ENCODE measurements at regions not wholly inside any gene's neighbourhood (a gene's known extent, or its start where the extent isn't known, plus 50 kb on each side); places are given as distances from the start of the nearest gene placed in this dataset.
A peak's percentile ranks its signal among the peaks of the same experiment; 100 is the strongest.

DNA sequence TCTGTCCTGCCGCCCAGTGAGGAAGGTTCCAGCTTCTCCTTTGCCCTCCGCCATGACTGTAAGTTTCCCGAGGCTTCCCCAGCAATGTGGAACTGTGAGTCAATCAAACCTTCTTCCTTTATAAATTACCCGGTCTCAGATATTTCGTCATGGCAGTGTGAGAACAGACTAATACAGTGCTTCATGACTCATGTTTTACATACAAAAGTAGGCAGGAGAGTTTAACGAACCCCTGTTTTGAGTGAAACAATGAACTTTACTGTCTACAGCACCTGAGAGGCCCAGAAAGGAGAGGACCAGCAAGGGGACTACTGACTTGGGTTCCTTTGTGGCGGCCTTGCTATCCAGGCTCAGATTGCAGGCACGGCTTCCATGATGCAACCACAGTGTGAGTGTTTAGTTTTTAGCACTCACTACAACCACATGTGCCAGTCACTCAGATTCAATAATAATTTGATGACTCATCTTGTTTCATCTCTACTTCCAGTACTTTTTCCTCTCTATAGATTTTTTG is 139.1 kb upstream of the CLINT1 start:
- TF ChIP-seq EP300 (IDR thresholded peaks at IDR 0.05): no peak
- TF ChIP-seq POLR2AphosphoS5 (IDR thresholded peaks at IDR 0.05): no peak
- TF ChIP-seq POLR2A (IDR thresholded peaks at IDR 0.05; ENCODE audit: low read depth): no peak
- TF ChIP-seq, protein P1, sequence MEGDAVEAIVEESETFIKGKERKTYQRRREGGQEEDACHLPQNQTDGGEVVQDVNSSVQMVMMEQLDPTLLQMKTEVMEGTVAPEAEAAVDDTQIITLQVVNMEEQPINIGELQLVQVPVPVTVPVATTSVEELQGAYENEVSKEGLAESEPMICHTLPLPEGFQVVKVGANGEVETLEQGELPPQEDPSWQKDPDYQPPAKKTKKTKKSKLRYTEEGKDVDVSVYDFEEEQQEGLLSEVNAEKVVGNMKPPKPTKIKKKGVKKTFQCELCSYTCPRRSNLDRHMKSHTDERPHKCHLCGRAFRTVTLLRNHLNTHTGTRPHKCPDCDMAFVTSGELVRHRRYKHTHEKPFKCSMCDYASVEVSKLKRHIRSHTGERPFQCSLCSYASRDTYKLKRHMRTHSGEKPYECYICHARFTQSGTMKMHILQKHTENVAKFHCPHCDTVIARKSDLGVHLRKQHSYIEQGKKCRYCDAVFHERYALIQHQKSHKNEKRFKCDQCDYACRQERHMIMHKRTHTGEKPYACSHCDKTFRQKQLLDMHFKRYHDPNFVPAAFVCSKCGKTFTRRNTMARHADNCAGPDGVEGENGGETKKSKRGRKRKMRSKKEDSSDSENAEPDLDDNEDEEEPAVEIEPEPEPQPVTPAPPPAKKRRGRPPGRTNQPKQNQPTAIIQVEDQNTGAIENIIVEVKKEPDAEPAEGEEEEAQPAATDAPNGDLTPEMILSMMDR (IDR thresholded peaks at IDR 0.05): no peak
- Histone ChIP-seq H3K4me3 (no peak overlapping the region), H3K36me3 (no peaks in the 10 kb centered on the region), H3K9me3 (no peaks in the 10 kb centered on the region), H3K4me1 (peaks cover 3 to 19% (median 9%) of the 10 kb centered on the region in 4 donors), H3K27ac (replicated peaks in 1 of 4) (no peak overlapping the region), H3K27me3 (no peaks in the 10 kb centered on the region)
- no peak for DNase-seq (ENCODE audit: extremely low spot score)
- WGBS: 88% methylated on average over 8 of the region's 8 CpGs
- intact Hi-C loops (cut with DNase I): loop anchor here (5.0 kb wide), 1 partner anchor 236 kb away; no protein-coding TSS in a partner anchor

DNA sequence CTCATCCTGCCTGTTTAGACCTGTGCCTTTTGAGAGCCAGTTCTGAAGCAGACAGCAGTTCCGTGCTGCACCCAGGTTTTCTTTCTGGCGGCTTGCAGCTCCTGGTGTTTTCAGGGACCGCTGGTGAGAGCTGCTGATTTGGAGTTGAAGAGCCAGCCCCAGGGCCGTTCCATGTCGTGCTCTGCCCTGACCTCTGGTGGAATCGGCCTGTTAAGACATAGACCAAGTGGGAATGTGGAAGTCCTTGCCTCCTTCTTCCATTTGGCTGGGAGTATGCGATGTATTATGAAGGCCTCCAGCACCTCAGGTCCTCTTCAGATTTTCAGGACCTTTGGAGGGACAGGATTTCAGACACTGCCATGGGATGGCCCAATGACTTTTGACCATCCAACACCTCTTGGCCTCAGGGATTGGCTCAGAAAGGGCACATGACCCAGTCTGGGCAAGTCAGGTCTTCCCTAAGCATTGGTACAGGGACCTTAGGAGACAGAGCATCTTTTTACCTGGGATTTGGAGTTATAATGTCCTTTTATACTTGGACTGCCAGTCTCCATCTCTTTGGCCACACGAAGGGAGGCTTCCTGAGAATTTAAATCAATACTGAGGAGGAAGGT is 136.1 kb upstream of the CLINT1 start:
- Histone ChIP-seq H3K4me3 (no peak overlapping the region), H3K27me3 (no peaks in the 10 kb centered on the region), H3K27ac (replicated peaks in 1 of 4) (no peak overlapping the region), H3K9me3 (no peaks in the 10 kb centered on the region), H3K4me1 (peaks cover 3 to 21% (median 9%) of the 10 kb centered on the region in 4 donors), H3K36me3 (no peaks in the 10 kb centered on the region)
- no peak for DNase-seq (ENCODE audit: extremely low spot score)
- 18% methylated on average over 7 of the region's 8 CpGs for WGBS
- intact Hi-C loops (cut with DNase I): loop anchor here (2.0 to 5.0 kb wide), 3 partner anchors 138 to 233 kb away; partner anchors contain the start of gene CLINT1
- TF ChIP-seq EP300 (IDR thresholded peaks at IDR 0.05): no peak
- TF ChIP-seq POLR2A (IDR thresholded peaks at IDR 0.05; ENCODE audit: low read depth): no peak
- peak in 1 of 2 donors; percentile 34 for TF ChIP-seq POLR2AphosphoS5 (IDR thresholded peaks at IDR 0.05)
- TF ChIP-seq, protein P1 (IDR thresholded peaks at IDR 0.05): peak; percentile 81 to 84 (median 82)

DNA sequence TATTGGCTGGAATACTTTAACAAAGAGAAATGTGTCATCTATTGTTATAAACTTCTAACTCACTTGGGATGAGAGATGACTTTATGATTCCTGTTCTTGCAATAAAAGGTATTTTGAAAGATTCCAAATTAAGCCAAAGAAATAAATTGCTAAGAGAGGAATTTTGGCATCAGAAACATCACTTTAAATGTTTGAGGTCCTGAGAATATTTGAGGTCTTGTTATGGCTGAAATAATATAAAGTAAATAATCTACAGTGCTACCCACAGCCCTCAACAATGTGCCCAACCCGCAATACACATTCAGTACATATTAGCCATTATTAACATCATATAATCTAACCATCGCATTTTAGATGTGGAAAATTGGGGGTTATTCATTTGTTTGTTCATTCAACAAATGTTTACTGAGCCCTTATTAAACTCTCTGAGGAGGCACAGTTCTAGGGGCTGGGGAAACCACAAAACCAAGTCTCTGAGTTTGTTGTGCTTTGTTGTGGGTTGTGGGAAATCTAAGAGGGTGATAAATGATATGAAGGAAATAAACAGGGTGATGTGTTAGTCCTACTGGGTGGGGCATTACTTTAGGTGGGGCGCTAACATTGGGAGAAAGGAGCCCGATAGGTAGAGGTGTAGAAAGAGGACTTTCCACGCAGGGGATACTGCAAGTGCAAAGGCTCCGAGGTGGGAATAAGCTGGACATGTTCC is 135.2 kb upstream of the CLINT1 start:
- Histone ChIP-seq H3K27ac (replicated peaks in 1 of 4) (no peak overlapping the region), H3K27me3 (no peaks in the 10 kb centered on the region), H3K9me3 (no peaks in the 10 kb centered on the region), H3K4me3 (no peak overlapping the region), H3K4me1 (peaks cover 3 to 21% (median 9%) of the 10 kb centered on the region in 4 donors), H3K36me3 (no peaks in the 10 kb centered on the region)
- intact Hi-C loops (cut with DNase I): loop anchor here (2.0 to 5.0 kb wide), 2 partner anchors 137 to 177 kb away; partner anchors contain the start of gene CLINT1
- 83% methylated on average over 6 of the region's 6 CpGs for WGBS
- DNase-seq (ENCODE audit: extremely low spot score): no peak
- TF ChIP-seq, protein P1 (IDR thresholded peaks at IDR 0.05): no peak
- TF ChIP-seq EP300 (IDR thresholded peaks at IDR 0.05) (no peak), POLR2AphosphoS5 (IDR thresholded peaks at IDR 0.05) (no peak), POLR2A (IDR thresholded peaks at IDR 0.05; ENCODE audit: low read depth) (no peak)

DNA sequence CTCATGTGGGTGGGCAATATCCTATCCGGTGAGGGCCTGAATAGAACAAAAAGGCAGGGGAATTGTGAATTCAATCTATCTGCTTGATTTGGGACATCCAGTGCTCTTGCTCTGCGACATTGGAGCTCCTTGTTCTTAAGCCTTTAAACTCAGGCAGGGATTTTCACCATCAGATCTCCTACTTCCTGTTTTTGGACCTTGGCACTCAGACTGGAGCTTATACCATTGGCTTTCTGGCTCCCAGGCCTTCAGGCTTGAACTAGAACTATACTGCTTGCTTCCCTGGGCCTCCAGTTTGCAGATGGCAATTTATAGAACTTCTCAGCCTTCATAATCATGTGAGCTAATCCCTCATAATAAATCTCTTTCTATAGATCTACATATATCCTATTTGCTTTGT is 134.3 kb upstream of the CLINT1 start:
- Histone ChIP-seq H3K9me3 (no peaks in the 10 kb centered on the region), H3K4me3 (no peak overlapping the region), H3K36me3 (no peaks in the 10 kb centered on the region), H3K27ac (replicated peaks in 1 of 4) (no peak overlapping the region), H3K4me1 (peaks cover 3 to 21% (median 9%) of the 10 kb centered on the region in 4 donors), H3K27me3 (no peaks in the 10 kb centered on the region)
- DNase-seq (ENCODE audit: extremely low spot score): no peak
- WGBS: 95% methylated on average over 2 of the region's 2 CpGs
- TF ChIP-seq EP300 (IDR thresholded peaks at IDR 0.05) (no peak), POLR2AphosphoS5 (IDR thresholded peaks at IDR 0.05) (no peak), POLR2A (IDR thresholded peaks at IDR 0.05; ENCODE audit: low read depth) (no peak)
- TF ChIP-seq, protein P1 (IDR thresholded peaks at IDR 0.05): no peak
- intact Hi-C loops (cut with DNase I): loop anchor here (5.0 kb wide), 1 partner anchor 136 kb away; the partner anchor contains the start of gene CLINT1

All from esophagus muscularis mucosa (tissue), 4 donors.